HUES48 (cell line): ENCODE measurements at regions not wholly inside any gene's neighbourhood (a gene's known extent, or its start where the extent isn't known, plus 50 kb on each side); places are given as distances from the start of the nearest gene placed in this dataset.

ENCODE experiments used
- H3K27ac ChIP-seq: one replicate; pipeline ENCODE4 v1.7.0; 2013; ENCODE audit warnings: low read depth, low read length, inconsistent platforms
- H3K27me3 ChIP-seq: 2 replicates; pipeline ENCODE4 v1.6.1; 2013; ENCODE audit warnings: mild to moderate bottlenecking, low read length; ENCODE audit not compliant: control insufficient read depth, insufficient read depth
- H3K36me3 ChIP-seq: 2 replicates; pipeline ENCODE4 v1.6.1; 2013; ENCODE audit warnings: low read length; ENCODE audit not compliant: control insufficient read depth, insufficient read depth
- H3K4me1 ChIP-seq: 2 replicates; pipeline ENCODE4 v1.6.1; 2013; ENCODE audit warnings: mild to moderate bottlenecking, low read length; ENCODE audit not compliant: control insufficient read depth, insufficient read depth
- H3K4me3 ChIP-seq: 2 replicates; pipeline ENCODE4 v1.5.1; 2013; ENCODE audit warnings: mild to moderate bottlenecking, low read depth, low read length
- H3K9ac ChIP-seq: 2 replicates; pipeline ENCODE4 v1.6.1; 2013; ENCODE audit warnings: mild to moderate bottlenecking, low read depth, low read length, moderate library complexity
- H3K9me3 ChIP-seq: 2 replicates; pipeline ENCODE4 v1.6.1; 2013; ENCODE audit warnings: low read length; ENCODE audit not compliant: control insufficient read depth, insufficient read depth

- H3K9ac ChIP-seq, result no peak overlapping the region
- H3K4me3 ChIP-seq, result no peak overlapping the region
- no peak overlapping the region for H3K27ac ChIP-seq
- H3K36me3 ChIP-seq, result no peaks in the 10 kb centered on the region
- no peaks in the 10 kb centered on the region for H3K27me3 ChIP-seq
- H3K9me3 ChIP-seq, result no peaks in the 10 kb centered on the region
- no peaks in the 10 kb centered on the region for H3K4me1 ChIP-seq
These were observed 84.6 kb upstream of the UNC5B start for GRCh38 chr10:71127773-71128172.

- Histone ChIP-seq H3K4me3 (no peak overlapping the region), H3K27me3 (no peaks in the 10 kb centered on the region), H3K9me3 (no peaks in the 10 kb centered on the region), H3K27ac (no peak overlapping the region), H3K9ac (no peak overlapping the region), H3K36me3 (no peaks in the 10 kb centered on the region), H3K4me1 (no peaks in the 10 kb centered on the region)
These were observed 83.9 kb upstream of the UNC5B start for GRCh38 chr10:71128311-71128980.

GRCh38 chr10:71131096-71131495 is 81.3 kb upstream of the UNC5B start:
- Histone ChIP-seq H3K9me3 (no peaks in the 10 kb centered on the region), H3K27ac (no peak overlapping the region), H3K4me1 (peaks cover 3% of the 10 kb centered on the region), H3K27me3 (no peaks in the 10 kb centered on the region), H3K4me3 (no peak overlapping the region), H3K36me3 (no peaks in the 10 kb centered on the region), H3K9ac (no peak overlapping the region)

- no peaks in the 10 kb centered on the region for H3K27me3 ChIP-seq
- no peaks in the 10 kb centered on the region for H3K36me3 ChIP-seq
- no peak overlapping the region for H3K4me3 ChIP-seq
- H3K9me3 ChIP-seq, result no peaks in the 10 kb centered on the region
- H3K9ac ChIP-seq, result no peak overlapping the region
- peaks cover 7% of the 10 kb centered on the region for H3K4me1 ChIP-seq
- H3K27ac ChIP-seq, result no peak overlapping the region
These were observed 80.8 kb upstream of the UNC5B start for GRCh38 chr10:71131508-71132088.

GRCh38 chr10:71132321-71132810 is 80.0 kb upstream of the UNC5B start:
- no peak overlapping the region for H3K27ac ChIP-seq
- H3K9ac ChIP-seq, result no peak overlapping the region
- H3K4me1 ChIP-seq, result peaks cover 10% of the 10 kb centered on the region
- no peaks in the 10 kb centered on the region for H3K36me3 ChIP-seq
- no peaks in the 10 kb centered on the region for H3K9me3 ChIP-seq
- no peaks in the 10 kb centered on the region for H3K27me3 ChIP-seq
- H3K4me3 ChIP-seq, result no peak overlapping the region

- Histone ChIP-seq H3K4me3 (no peak overlapping the region), H3K9ac (no peak overlapping the region), H3K9me3 (no peaks in the 10 kb centered on the region), H3K4me1 (peaks cover 10% of the 10 kb centered on the region), H3K27me3 (no peaks in the 10 kb centered on the region), H3K27ac (no peak overlapping the region), H3K36me3 (no peaks in the 10 kb centered on the region)
These were observed 78.4 kb upstream of the UNC5B start for GRCh38 chr10:71133710-71134686.

- Histone ChIP-seq H3K9ac (no peak overlapping the region), H3K27ac (no peak overlapping the region), H3K4me3 (no peak overlapping the region), H3K4me1 (peaks cover 10% of the 10 kb centered on the region), H3K36me3 (no peaks in the 10 kb centered on the region), H3K27me3 (no peaks in the 10 kb centered on the region), H3K9me3 (no peaks in the 10 kb centered on the region)
These were observed 77.6 kb upstream of the UNC5B start for GRCh38 chr10:71134732-71135211.

GRCh38 chr10:71135236-71135635 is 77.1 kb upstream of the UNC5B start:
- H3K36me3 ChIP-seq, result no peaks in the 10 kb centered on the region
- no peaks in the 10 kb centered on the region for H3K27me3 ChIP-seq
- H3K4me1 ChIP-seq, result peaks cover 10% of the 10 kb centered on the region
- no peak overlapping the region for H3K9ac ChIP-seq
- no peak overlapping the region for H3K4me3 ChIP-seq
- no peaks in the 10 kb centered on the region for H3K9me3 ChIP-seq
- no peak overlapping the region for H3K27ac ChIP-seq

GRCh38 chr10:71136036-71136721 is 76.2 kb upstream of the UNC5B start:
- Histone ChIP-seq H3K9ac (no peak overlapping the region), H3K9me3 (no peaks in the 10 kb centered on the region), H3K4me1 (peaks cover 10% of the 10 kb centered on the region), H3K27ac (no peak overlapping the region), H3K27me3 (no peaks in the 10 kb centered on the region), H3K4me3 (no peak overlapping the region), H3K36me3 (no peaks in the 10 kb centered on the region)

GRCh38 chr10:71137701-71138100 is 74.7 kb upstream of the UNC5B start:
- no peaks in the 10 kb centered on the region for H3K27me3 ChIP-seq
- no peaks in the 10 kb centered on the region for H3K36me3 ChIP-seq
- no peaks in the 10 kb centered on the region for H3K9me3 ChIP-seq
- no peak overlapping the region for H3K9ac ChIP-seq
- peaks cover 10% of the 10 kb centered on the region for H3K4me1 ChIP-seq
- no peak overlapping the region for H3K4me3 ChIP-seq
- no peak overlapping the region for H3K27ac ChIP-seq
